ENCODE measurements at regions not wholly inside any gene's neighbourhood (a gene's known extent, or its start where the extent isn't known, plus 50 kb on each side); places are given as distances from the start of the nearest gene placed in this dataset.

GRCh38 chr5:159775890-159776289 is 140.4 kb upstream of the ADRA1B start:
- DNase-seq (ENCODE audit: low read depth in 3 of 3, low spot score in 2 of 3), result no peak

GRCh38 chr5:159777049-159777660 is 139.1 kb upstream of the ADRA1B start:
- DNase-seq (ENCODE audit: low read depth in 3 of 3, low spot score in 2 of 3), result no peak

- DNase-seq (ENCODE audit: low read depth in 3 of 3, low spot score in 2 of 3), result no peak
These were observed 136.8 kb upstream of the ADRA1B start for GRCh38 chr5:159779481-159779880.

- DNase-seq (ENCODE audit: low read depth in 3 of 3, low spot score in 2 of 3), result no peak
These were observed 136.0 kb upstream of the ADRA1B start for GRCh38 chr5:159780246-159780645.

GRCh38 chr5:159781626-159782157 is 134.6 kb upstream of the ADRA1B start:
- DNase-seq (ENCODE audit: low read depth in 3 of 3, low spot score in 2 of 3), result no peak

- DNase-seq (ENCODE audit: low read depth in 3 of 3, low spot score in 2 of 3), result no peak
These were observed 133.9 kb upstream of the ADRA1B start for GRCh38 chr5:159782197-159782994.

GRCh38 chr5:159782995-159783300 is 133.3 kb upstream of the ADRA1B start:
- DNase-seq (ENCODE audit: low read depth in 3 of 3, low spot score in 2 of 3), result no peak

GRCh38 chr5:159783726-159784247 is 132.5 kb upstream of the ADRA1B start:
- no peak for DNase-seq (ENCODE audit: low read depth in 3 of 3, low spot score in 2 of 3)

GRCh38 chr5:159784993-159785392 is 131.3 kb upstream of the ADRA1B start:
- DNase-seq (ENCODE audit: low read depth in 3 of 3, low spot score in 2 of 3), result no peak

GRCh38 chr5:159785656-159786055 is 130.6 kb upstream of the ADRA1B start:
- DNase-seq (ENCODE audit: low read depth in 3 of 3, low spot score in 2 of 3), result no peak

- DNase-seq (ENCODE audit: low read depth in 3 of 3, low spot score in 2 of 3), result no peak
These were observed 130.1 kb upstream of the ADRA1B start for GRCh38 chr5:159786201-159786600.

GRCh38 chr5:159786901-159787691 is 129.2 kb upstream of the ADRA1B start:
- DNase-seq (ENCODE audit: low read depth in 3 of 3, low spot score in 2 of 3), result no peak

- DNase-seq (ENCODE audit: low read depth in 3 of 3, low spot score in 2 of 3), result no peak
These were observed 128.4 kb upstream of the ADRA1B start for GRCh38 chr5:159787837-159788236.

- DNase-seq (ENCODE audit: low read depth in 3 of 3, low spot score in 2 of 3), result no peak
These were observed 127.4 kb upstream of the ADRA1B start for GRCh38 chr5:159788835-159789331.

GRCh38 chr5:159792180-159792579 is 124.1 kb upstream of the ADRA1B start:
- no peak for DNase-seq (ENCODE audit: low read depth in 3 of 3, low spot score in 2 of 3)

GRCh38 chr5:159797261-159797970 is 118.9 kb upstream of the ADRA1B start:
- DNase-seq (ENCODE audit: low read depth in 3 of 3, low spot score in 2 of 3), result peak in 1 of 3 donors; percentile 27

GRCh38 chr5:159799701-159800100 is 116.6 kb upstream of the ADRA1B start:
- no peak for DNase-seq (ENCODE audit: low read depth in 3 of 3, low spot score in 2 of 3)

- no peak for DNase-seq (ENCODE audit: low read depth in 3 of 3, low spot score in 2 of 3)
These were observed 116.0 kb upstream of the ADRA1B start for GRCh38 chr5:159800131-159800840.

GRCh38 chr5:159801303-159801702 is 115.0 kb upstream of the ADRA1B start:
- DNase-seq (ENCODE audit: low read depth in 3 of 3, low spot score in 2 of 3), result no peak

- no peak for DNase-seq (ENCODE audit: low read depth in 3 of 3, low spot score in 2 of 3)
These were observed 113.6 kb upstream of the ADRA1B start for GRCh38 chr5:159802661-159803060.
